ENCODE measurements at regions not wholly inside any gene's neighbourhood (a gene's known extent, or its start where the extent isn't known, plus 50 kb on each side); places are given as distances from the start of the nearest gene placed in this dataset.
"Not testable (repeated sequence)": the region's sequence is repeated elsewhere in the genome, so short reads cannot be mapped to it uniquely, and the experiment has no call there.

DNA sequence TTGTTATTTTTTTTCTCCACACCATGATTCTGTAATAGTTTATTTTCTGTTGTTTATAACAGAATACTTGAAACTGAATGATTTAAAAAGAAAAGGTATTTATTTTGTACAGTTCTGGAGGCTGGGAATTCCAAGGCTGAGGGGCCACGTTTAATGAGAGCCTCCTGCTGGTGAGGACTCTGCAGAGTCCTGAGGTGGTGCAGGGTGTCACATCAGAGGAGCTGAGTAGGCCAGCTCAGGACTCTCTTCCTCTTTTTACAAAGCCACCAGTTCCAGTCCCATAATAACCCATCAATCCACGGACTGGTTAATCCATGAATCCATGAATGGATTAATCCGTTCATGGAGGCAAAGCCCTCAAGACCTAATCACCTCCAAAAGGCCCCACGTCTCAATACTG lies 71.6 kb downstream of the TFAP2A start:
- intact Hi-C loops (cut with DNase I): no loop called here
- no peak for ATAC-seq
- DNase-seq (ENCODE audit: low spot score): no peak

DNA sequence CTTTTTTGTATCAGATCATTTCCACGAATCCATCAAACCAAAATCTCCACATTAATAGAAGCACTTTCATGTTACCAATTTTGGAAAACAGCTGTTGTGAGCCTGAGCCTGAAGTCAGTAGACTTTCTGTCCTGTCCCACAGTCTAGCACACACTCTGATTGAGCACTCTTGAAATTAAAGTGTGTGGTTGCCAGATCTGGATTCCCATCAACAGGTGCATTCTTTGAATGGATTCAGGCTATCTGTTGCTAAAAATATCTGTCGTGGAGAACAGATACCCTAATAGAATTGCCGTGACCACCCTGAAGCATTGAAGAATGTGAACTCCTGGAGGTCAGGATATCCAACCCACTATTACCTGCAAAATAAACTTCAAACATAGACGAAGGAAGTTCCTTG lies 73.3 kb downstream of the TFAP2A start:
- intact Hi-C loops (cut with DNase I): no loop called here
- DNase-seq (ENCODE audit: low spot score): no peak
- no peak for ATAC-seq

DNA sequence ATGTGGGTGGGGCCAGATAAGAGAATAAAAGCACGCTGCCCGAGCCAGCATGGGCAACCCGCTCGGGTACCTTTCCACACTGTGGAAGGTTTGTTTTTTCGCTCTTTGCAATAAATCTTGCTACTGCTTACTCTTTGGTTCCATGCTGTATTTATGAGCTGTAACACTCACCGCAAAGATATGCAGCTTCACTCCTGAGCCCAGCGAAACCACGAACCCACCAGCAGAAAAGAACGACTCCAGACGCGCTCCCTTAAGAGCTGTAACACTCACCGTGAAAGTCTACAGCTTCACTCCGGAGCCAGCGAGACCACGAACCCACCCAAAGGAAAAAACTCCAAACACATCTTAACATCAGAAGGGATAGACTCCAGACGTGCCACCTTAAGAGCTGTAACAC lies 76.7 kb downstream of the TFAP2A start:
- DNase-seq (ENCODE audit: low spot score): no peak
- intact Hi-C loops (cut with DNase I): no loop called here
- ATAC-seq: no peak

DNA sequence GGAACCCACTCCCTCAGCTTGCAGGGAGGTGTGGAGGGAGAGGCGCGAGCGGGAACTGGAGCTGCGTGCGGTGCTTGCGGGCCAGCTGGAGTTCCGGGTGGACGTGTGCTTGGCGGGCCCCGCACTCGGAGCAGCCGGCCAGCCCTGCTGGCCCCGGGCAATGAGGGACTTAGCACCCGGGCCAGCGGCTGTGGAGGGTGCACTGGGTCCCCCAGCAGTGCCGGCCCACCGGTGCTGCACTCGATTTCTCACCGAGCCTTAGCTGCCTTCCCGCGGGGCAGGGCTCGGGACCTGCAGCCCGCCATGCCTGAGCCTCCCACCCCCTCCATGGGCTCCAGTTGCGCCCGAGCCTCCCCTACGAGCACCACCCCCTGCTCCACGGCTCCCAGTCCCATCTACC lies 77.5 kb downstream of the TFAP2A start:
- DNase-seq (ENCODE audit: low spot score); intact Hi-C loops (cut with DNase I); ATAC-seq: not testable (repeated sequence)

DNA sequence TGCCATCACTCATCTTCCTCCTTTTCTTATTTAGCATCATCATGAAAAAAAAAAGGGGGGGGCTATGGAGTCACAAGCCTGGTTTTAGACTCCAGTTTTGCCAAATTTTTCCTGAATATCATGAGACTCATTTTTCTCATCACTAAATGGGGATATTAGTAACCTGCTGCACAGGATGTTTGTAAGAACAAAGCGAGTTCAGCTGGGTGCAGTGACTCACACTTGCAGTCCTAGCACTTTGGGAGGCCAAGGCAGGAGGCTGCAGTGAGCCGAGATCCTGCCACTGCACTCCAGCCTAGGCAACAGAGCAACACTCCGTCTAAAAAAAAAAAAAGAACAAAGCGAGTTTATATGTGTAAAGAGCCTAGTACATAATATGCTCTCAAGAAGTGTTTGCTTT lies 82.8 kb downstream of the TFAP2A start:
- DNase-seq (ENCODE audit: low spot score) (no peak), ATAC-seq (no peak)
- intact Hi-C loops (cut with DNase I): no loop called here

DNA sequence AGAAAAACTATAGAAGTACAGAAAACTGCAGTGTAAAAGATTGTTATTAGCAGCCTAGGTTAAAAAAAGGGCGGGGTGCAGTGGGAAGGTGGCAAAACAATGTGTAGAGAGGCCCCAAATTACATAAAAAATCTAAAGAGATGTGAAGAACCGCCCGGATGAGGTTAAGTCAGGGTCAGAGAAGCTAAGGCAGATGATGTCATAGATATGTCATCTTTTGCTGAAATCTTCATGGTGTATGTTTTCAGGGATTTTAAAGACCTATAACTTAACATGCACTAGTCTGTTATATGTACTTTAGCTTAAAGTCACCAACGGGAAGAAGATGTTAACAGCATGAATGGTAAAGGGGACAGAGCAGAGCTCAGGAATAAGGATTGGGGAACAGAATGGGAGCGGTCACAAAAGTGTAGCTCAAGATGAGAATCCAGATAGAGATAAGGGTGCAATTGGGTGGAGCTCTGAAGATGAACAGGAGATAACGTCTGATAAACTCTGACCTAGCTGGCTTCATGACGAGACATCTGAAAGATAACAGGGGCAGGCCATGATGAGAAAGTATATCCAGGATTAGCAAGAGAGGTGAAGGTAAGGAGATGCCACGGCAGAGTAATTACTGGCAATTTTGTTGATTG lies 83.4 kb downstream of the TFAP2A start:
- intact Hi-C loops (cut with DNase I): no loop called here
- no peak for ATAC-seq
- DNase-seq (ENCODE audit: low spot score): no peak

DNA sequence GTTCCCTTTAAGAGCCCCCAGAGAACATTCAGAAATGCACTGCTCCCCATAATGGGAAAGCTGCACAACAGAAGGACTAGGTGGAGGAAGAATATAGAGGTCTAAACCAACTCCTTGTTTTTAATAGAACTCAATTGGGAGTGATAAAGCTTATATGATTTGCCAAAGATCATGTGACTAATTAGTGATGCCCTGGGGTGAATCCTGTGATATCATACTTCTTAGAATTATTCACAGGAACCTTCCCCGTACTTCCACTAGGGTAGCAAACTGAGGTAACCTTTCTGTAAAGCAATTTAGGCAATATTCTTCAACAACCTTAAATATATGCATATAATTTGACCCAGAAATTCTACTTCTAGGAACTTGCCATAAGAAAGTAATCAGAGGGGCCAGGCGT lies 84.4 kb downstream of the TFAP2A start:
- intact Hi-C loops (cut with DNase I): no loop called here
- DNase-seq (ENCODE audit: low spot score): no peak
- ATAC-seq: no peak

DNA sequence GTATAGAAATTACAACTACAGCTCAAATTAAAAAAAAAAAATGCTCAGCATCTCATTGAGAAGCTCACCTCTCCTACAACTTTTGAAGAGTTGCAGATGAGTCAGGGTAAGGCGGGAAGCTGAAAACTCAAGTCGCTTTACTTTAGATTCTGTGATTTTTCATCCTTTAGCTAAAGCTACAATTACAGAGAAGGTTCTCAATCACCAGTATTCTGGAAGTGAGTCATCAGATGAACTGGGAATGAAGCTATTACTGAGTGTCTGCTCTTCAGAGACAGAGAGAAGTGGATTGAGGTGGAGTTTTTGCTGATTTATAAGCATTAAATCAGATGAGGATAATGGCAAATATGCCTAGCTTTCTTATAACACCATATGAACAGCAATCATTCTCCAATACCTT lies 91.9 kb downstream of the TFAP2A start:
- intact Hi-C loops (cut with DNase I): no loop called here
- DNase-seq (ENCODE audit: low spot score) (no peak), ATAC-seq (no peak)

DNA sequence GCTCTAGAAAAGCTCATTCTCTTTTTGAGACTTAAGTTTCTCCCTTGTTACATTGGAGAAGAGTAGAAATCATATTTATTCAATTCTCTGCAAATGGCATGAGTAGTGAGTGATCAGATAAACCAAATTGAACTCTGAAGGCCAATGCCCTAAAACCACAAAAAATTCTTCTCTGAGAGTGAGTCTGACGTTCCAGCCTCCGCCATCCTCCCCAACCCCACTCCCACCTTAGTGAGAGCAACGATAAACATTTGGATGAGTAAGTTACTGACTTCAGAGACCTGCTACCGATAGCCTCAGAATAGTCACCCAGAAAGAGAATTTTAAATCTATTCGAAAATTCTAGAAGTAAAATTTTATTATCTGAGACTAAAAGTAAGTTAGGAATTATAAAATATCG lies 94.6 kb downstream of the TFAP2A start:
- ATAC-seq (no peak), DNase-seq (ENCODE audit: low spot score) (no peak)
- intact Hi-C loops (cut with DNase I): no loop called here

DNA sequence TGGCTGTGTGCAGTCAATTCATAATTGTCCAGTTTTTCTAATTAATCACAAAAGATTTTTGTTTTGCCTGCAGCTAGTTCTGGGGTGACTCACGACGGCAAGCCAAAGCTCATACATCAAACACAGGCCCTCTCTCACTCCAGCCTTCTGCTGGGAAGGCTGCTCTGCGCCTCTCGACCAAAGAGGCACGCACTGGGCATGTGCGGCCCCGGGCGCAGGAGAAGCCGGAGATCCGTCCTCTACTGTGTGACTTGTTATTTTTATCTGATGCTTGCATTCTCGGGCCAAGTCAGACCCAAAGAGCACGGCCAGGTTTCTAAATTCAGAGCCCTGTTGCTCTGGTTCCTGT lies 98.5 kb downstream of the TFAP2A start:
- DNase-seq (ENCODE audit: low spot score): no peak
- ATAC-seq: peak; percentile 77
- intact Hi-C loops (cut with DNase I): no loop called here

DNA sequence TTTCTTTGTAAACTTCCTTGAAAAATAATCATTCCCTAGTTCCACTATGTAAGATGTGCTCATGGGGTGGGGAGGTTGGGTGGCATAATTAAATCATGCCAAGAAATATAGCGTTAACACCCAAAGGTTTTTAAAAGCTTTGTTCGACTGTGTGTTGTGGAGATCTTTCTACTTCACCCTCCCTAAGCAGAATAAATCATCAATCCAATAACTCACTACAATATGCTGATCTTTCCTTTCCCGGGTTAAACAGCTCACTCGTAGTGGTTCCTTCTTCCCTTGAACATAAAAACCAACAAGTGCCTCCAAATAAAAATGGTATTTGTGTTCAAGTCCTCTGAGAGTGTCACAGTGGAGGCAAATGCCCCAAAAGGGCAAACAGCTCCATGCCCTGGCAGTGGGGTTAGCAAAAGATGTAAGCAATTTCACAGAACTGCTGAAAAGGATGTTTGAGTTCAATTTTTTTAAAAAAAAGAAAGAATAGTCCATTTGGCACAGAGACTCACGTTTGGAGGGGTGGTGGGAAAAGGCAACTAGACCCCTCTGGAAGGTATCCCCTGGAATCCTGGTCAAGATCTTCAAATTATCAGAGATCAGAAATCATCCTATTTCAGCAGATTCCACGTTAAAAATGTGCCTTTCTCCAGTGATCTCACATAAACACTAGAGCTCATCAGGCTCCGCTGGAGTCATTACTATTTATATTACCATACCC lies 99.1 kb downstream of the TFAP2A start:
- DNase-seq (ENCODE audit: low spot score): no peak
- intact Hi-C loops (cut with DNase I): no loop called here
- ATAC-seq: no peak

DNA sequence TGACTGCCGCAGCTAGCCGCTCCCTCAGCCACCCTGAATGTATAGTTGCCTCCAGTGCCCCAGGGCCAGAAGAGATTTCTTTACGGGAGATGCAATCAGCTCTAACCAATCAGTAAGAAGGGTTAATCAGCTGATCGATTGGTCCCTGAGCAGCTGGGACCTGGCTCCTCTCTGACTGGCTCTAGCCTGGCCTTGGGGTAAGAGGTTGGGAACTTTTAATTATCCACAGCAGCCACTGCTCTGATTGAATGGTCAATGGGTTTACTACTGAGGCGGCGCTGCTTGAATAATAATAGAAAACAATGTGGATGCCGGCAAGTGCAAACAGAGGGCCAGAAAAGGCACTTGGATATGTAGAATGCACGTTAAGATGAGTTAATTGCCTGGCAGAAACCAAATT lies 99.8 kb downstream of the TFAP2A start:
- DNase-seq (ENCODE audit: low spot score) (no peak), ATAC-seq (no peak)
- intact Hi-C loops (cut with DNase I): no loop called here

DNA sequence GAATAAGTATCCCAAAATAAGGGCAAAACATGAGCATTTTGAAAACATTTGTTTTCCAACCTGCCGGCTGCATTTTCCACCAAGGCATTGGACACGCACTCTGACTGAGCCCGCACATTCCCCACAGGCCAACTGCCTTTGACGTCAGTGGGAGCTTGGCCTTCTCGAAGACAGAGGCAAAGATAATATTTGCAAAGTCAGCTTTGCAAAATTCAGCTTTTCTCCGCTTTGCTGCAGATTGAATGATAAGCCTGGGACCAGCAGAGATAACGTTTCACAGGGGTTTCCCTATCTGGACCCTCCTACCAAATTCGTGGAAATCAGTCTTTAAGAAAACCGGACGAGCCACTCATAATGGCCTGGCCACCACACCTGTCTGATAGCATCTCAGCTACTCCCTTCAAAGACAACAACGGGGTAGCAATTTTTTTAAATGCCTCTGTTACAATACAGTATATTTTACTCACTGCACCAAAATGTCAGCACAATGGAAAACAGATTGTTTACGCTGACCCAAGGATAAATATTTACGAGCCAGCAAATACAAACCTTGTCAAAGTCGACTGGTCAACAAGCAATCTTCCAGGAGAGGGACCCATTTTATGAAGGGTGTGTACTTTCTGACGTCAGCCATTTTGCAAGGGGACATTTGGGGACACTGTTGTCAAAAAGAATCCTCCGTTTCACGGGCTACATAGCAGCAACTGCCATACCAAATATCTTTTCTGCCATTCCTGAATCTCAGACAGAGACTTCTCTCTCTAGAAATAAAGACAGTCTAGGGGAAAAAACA lies 100.5 kb downstream of the TFAP2A start:
- intact Hi-C loops (cut with DNase I): no loop called here
- DNase-seq (ENCODE audit: low spot score): no peak

DNA sequence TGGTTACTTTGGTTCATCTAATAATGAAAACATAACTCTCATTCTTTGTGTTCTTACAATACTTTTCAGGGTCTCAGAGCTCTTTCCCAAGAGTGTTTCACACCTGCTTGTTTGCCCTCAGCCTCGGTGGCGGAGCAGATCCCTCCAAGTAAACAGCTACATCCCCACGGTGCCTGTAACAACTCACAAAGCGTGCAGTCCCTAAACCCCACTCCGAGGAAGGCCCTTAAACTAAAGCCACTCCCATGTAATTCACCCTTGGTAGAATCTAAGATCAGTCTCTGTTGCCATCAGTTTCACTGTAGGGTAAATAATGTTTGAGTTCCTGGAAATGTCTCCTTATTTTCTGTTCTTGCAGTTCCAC lies 101.1 kb downstream of the TFAP2A start:
- DNase-seq (ENCODE audit: low spot score) (no peak), ATAC-seq (no peak)
- intact Hi-C loops (cut with DNase I): no loop called here

More for the DNA sequence above, 100.5 kb downstream of the TFAP2A start:
- no peak for ATAC-seq

DNA sequence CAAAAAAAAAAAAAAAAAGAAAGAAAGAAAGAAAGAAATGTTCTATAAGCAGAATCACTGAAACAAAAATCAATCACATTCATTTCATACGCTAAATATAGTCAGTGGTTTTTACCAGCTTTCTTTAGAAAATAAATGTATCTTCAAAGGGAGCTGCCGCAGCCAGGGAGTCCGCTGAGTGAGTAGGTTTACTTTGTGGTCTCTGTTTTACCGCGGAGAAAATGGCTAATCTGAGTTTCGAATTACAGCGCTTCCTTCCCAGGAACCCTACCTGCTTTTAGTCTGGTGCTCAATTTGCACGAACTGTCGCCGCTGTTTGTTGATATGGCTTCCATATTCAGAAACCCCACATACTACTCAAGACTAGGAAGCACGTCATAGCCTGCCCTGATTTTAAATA lies 102.4 kb downstream of the TFAP2A start:
- intact Hi-C loops (cut with DNase I): no loop called here
- DNase-seq (ENCODE audit: low spot score) (no peak), ATAC-seq (no peak)

DNA sequence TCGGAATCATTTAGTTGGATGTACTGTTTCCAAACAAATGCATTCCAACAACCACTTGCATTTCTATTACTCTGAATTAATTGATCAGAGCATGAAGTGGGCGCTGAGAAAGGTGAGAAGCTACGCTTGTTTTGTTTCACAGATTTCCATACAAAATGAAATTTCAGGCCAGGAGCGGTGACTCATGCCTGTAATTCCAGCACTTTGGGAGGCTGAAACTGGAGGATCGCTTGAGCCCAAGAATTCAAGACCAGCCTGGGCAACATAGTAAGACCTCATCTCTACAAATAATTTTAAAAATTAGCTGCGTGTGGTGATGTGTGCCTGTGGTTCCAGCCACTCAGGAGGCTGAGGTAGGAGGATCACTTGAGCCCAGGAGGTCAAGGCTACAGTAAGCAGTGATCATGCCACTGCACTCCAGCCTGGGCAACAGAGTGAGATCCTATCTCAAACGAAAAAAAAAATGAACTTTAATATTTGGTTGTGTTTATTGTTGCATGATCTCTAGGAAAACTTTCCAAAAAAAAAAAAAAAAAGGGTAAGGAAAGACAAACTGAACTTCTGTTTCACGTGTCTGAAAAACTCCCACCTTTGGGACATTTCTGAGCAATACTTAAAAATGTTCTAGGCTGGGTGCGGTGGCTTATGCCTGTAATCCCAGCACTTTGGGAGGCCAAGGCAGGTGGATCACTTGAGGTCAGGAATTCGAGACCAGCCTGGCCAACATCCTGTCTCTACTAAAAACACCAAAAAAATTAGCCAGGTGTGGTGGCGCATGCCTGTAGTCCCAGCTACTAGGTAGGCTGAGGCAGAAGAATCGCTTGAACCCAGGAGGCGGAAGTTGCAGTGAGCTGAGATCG lies 103.1 kb downstream of the TFAP2A start:
- ATAC-seq; intact Hi-C loops (cut with DNase I); DNase-seq (ENCODE audit: low spot score): not testable (repeated sequence)

DNA sequence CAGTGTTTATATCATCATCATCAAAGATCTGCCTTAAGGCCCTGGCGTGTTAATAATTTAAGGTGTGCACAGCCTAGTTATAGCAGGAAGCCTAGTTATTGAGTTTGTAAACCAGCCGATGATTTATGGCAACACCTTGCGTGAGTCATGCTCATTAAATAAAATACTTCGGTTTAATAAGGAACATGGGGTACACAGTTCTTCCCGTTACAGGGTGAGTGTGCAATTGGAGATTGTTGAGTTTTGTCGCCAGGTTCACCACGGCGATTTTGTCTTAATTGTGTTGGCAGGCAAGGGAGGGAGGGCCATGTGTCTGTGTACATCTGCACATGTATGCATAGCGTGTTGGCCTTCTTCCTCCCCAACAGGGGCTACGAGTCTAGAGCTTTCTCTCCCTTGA lies 104.0 kb downstream of the TFAP2A start:
- intact Hi-C loops (cut with DNase I): no loop called here
- ATAC-seq: no peak
- no peak for DNase-seq (ENCODE audit: low spot score)

DNA sequence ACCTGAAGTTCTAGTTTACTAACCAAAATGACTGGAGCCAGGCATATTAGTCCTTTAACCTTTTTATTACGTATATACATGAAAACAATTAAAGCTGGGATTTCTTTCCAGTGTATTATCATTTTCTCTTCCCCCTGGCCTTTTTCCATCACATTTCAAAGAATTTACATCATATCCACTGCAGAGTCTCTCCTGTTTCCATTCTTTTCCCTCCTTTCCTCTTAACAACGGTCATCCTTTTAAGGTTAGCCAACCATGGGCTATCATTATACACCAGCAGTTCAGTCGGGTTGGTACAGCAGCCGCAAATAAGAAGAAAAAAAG lies 104.6 kb downstream of the TFAP2A start:
- DNase-seq (ENCODE audit: low spot score) (no peak), ATAC-seq (no peak)
- intact Hi-C loops (cut with DNase I): no loop called here

DNA sequence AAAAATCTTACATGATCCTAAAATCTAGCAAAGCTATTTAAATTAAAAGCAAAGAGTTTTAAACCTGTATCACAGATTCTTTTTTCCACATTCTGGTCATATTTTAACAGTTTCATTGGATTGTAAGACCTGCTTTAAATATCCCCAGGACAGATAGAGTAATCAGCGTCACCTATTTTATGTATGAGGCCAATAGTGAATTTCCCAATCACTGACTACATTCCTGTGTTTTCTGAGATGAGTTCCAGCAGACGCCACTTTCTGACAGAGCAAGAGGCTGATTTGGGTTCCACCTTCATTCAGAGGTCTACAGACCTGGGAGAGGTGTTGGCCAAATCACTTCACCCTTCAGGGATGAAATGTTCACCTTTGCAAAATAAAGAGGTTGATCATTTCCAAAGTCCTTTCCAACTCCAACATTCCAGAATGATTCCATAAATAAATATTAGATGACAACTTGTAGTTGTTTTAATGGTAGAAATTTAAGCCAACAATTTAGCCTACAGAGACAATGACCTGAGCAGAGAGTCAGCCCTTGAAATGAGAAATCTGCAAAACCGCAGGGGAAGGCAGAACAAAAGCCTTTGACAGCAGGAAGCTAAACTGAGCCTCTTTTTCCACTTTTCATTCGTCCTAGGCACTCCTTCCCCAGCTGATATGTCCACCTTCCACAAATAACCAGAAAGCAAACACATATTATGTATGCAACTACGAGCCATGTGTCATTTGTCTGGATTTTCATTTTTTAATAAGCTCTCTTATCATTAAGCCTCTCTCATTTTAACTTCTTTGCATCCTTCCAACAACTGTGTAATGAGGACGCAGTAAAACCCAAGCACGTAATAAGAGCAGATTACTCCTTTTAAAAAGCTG lies 105.2 kb downstream of the TFAP2A start:
- no peak for DNase-seq (ENCODE audit: low spot score)
- intact Hi-C loops (cut with DNase I): no loop called here
- ATAC-seq: no peak
